ENCODE measurements at regions not wholly inside any gene's neighbourhood (a gene's known extent, or its start where the extent isn't known, plus 50 kb on each side); places are given as distances from the start of the nearest gene placed in this dataset.

DNA sequence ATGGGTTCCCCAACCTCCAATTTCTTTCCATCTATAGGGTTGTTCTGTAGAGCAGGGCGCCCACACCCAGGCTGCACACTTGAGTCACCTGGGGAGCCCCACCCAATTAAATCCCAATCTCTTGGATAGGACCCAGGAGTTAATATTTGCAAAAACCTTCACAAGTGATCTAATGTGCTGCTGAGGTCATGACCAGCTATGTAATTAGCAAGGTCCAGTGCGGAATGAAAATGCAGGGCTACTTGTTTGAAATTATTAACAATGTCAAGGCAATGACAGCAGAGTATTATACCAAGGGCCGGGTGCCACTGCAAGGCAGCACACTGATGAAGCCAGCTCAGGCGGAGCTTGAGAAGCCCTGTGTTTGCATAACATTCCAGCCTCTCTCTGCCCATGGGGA, 302.7 kb downstream of the MAF start:
- no peak for TF ChIP-seq MZF1 (tag by site-specific recombination; IDR thresholded peaks at IDR 0.05; ENCODE audit: borderline replicate concordance)
- TF ChIP-seq, protein P1, sequence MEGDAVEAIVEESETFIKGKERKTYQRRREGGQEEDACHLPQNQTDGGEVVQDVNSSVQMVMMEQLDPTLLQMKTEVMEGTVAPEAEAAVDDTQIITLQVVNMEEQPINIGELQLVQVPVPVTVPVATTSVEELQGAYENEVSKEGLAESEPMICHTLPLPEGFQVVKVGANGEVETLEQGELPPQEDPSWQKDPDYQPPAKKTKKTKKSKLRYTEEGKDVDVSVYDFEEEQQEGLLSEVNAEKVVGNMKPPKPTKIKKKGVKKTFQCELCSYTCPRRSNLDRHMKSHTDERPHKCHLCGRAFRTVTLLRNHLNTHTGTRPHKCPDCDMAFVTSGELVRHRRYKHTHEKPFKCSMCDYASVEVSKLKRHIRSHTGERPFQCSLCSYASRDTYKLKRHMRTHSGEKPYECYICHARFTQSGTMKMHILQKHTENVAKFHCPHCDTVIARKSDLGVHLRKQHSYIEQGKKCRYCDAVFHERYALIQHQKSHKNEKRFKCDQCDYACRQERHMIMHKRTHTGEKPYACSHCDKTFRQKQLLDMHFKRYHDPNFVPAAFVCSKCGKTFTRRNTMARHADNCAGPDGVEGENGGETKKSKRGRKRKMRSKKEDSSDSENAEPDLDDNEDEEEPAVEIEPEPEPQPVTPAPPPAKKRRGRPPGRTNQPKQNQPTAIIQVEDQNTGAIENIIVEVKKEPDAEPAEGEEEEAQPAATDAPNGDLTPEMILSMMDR (tag by site-specific recombination; IDR thresholded peaks at IDR 0.05) = no peak
- TF ChIP-seq ZNF248 (tag by site-specific recombination; IDR thresholded peaks at IDR 0.05) = no peak
- no peak for TF ChIP-seq KLF1 (tag by site-specific recombination; IDR thresholded peaks at IDR 0.05)
- TF ChIP-seq ZNF10 (tag by site-specific recombination; IDR thresholded peaks at IDR 0.05) = no peak
- no peak for TF ChIP-seq ZNF777 (tag by site-specific recombination; IDR thresholded peaks at IDR 0.05; ENCODE audit: borderline replicate concordance)
- TF ChIP-seq ZNF114 (tag by site-specific recombination; IDR thresholded peaks at IDR 0.05) = no peak
- no peak for TF ChIP-seq TRIM28 (IDR thresholded peaks at IDR 0.05; ENCODE audit: borderline replicate concordance, low read length)
- TF ChIP-seq ZNF311 (tag by site-specific recombination; IDR thresholded peaks at IDR 0.05; ENCODE audit: borderline replicate concordance) = no peak
- no peak for TF ChIP-seq HOXC10 (CRISPR knock-in tag; IDR thresholded peaks at IDR 0.05)
- no peak for TF ChIP-seq ZNF138 (tag by site-specific recombination; IDR thresholded peaks at IDR 0.05; ENCODE audit: borderline replicate concordance)
- no peak for TF ChIP-seq TCF7L2 (IDR thresholded peaks at IDR 0.05; ENCODE audit: borderline replicate concordance, low read depth, low read length)

Data from HEK293 (cell line).